Mucosa of gallbladder (tissue), 1 donor: ENCODE measurements at regions not wholly inside any gene's neighbourhood (a gene's known extent, or its start where the extent isn't known, plus 50 kb on each side); places are given as distances from the start of the nearest gene placed in this dataset.
"Not testable (repeated sequence)": the region's sequence is repeated elsewhere in the genome, so short reads cannot be mapped to it uniquely, and the experiment has no call there.

ENCODE experiments used
- DNase-seq: peaks from one replicate; pipeline ENCODE4 v3.0.0-alpha.2; 2020; ENCODE audit warnings: low spot score
- donor health status: DM: no; HTN: no; CAD: no.

- no peak for DNase-seq
Measured at GRCh38 chr4:158053086-158053485, 119.7 kb downstream of the GASK1B start.

GRCh38 chr4:158051401-158052235, 121.2 kb downstream of the GASK1B start:
- DNase-seq = no peak

- no peak for DNase-seq
Measured at GRCh38 chr4:158050942-158051341, 121.9 kb downstream of the GASK1B start.

- no peak for DNase-seq
Measured at GRCh38 chr4:158046345-158046744, 126.5 kb downstream of the GASK1B start.

- DNase-seq = no peak
Measured at GRCh38 chr4:158043971-158044618, 128.7 kb downstream of the GASK1B start.

GRCh38 chr4:158042591-158043030, 130.2 kb downstream of the GASK1B start:
- DNase-seq = no peak

- no peak for DNase-seq
Measured at GRCh38 chr4:158038718-158039117, 134.1 kb downstream of the GASK1B start.

- no peak for DNase-seq
Measured at GRCh38 chr4:158036998-158037397, 135.8 kb downstream of the GASK1B start.

- DNase-seq = no peak
Measured at GRCh38 chr4:158035662-158036195, 137.1 kb downstream of the GASK1B start.

GRCh38 chr4:158033416-158034120, 139.3 kb downstream of the GASK1B start:
- no peak for DNase-seq

GRCh38 chr4:158032733-158033415, 140.0 kb downstream of the GASK1B start:
- DNase-seq = no peak

GRCh38 chr4:158028381-158028780, 144.4 kb downstream of the GASK1B start:
- not testable (repeated sequence) for DNase-seq

- DNase-seq = no peak
Measured at GRCh38 chr4:158025131-158025530, 147.7 kb downstream of the GASK1B start.

GRCh38 chr4:158020734-158021346, 152.0 kb downstream of the GASK1B start:
- DNase-seq = no peak

GRCh38 chr4:158020176-158020575, 152.6 kb downstream of the GASK1B start:
- DNase-seq = peak; percentile 49

GRCh38 chr4:158018831-158019230, 154.0 kb downstream of the GASK1B start:
- no peak for DNase-seq

GRCh38 chr4:158018221-158018830, 154.5 kb downstream of the GASK1B start:
- no peak for DNase-seq

GRCh38 chr4:158016511-158016910, 156.3 kb downstream of the GASK1B start:
- DNase-seq = no peak

- DNase-seq = no peak
Measured at GRCh38 chr4:158015241-158015640, 157.6 kb downstream of the GASK1B start.

- no peak for DNase-seq
Measured at GRCh38 chr4:158013858-158014257, 159.0 kb downstream of the GASK1B start.

- DNase-seq = no peak
Measured at GRCh38 chr4:158010361-158010760, 162.5 kb downstream of the GASK1B start.
